ENCODE measurements at regions not wholly inside any gene's neighbourhood (a gene's known extent, or its start where the extent isn't known, plus 50 kb on each side); places are given as distances from the start of the nearest gene placed in this dataset.

DNA sequence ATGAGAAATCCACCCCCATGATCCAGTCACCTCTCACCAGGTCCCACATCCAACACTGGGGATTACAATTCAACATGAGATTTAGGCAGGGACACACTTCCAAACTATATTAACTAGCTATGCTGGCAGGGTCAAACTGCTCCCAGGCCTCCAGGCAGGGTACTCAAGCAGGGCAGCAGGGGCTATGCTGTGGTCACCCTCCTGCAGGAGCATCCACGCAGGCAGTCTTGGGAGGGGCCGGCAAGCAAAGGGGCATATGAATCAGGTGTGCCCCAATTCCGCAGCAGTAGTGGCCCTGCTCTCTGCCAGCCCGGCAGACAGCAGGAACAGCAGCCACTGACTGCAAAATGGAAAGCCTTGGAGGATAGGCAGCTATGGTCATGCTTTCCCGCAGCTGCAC is 74.6 kb upstream of the PRDX4 start:
- no peak overlapping the region for H3K27ac ChIP-seq
- no peaks in the 10 kb centered on the region for H3K9me3 ChIP-seq
- H3K4me3 ChIP-seq = no peak overlapping the region
- no peak for DNase-seq
- intact Hi-C loops (cut with DNase I) = no loop called here
- H3K36me3 ChIP-seq = no peaks in the 10 kb centered on the region
- no peak overlapping the region for H3K9ac ChIP-seq (ENCODE audit: low read depth in 2 of 2, low read length in 2 of 2)
- no peaks in the 10 kb centered on the region for H3K4me1 ChIP-seq
- H3K27me3 ChIP-seq = no peaks in the 10 kb centered on the region
- no peak for TF ChIP-seq CTCF (IDR thresholded peaks at IDR 0.05)

DNA sequence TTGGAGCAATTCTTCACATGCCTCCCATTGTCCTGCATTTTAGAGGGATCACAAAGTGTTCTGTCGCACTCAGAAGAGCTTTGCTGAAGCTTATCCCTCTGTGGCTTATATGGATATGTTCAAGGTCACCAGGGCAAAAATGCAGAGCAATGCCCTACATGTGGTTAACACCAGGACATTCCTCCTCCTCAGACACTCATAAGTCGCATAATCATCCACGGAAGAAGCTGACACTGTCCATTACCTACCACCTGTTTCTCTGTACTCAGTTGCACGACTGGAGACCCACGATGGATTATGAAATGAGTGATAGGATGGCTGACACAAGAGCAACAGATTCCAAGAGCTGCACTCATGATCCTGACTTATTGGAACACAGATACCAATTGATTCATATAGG is 68.7 kb upstream of the PRDX4 start:
- no peak for TF ChIP-seq CTCF (IDR thresholded peaks at IDR 0.05)
- no peak for DNase-seq
- H3K27me3 ChIP-seq = no peaks in the 10 kb centered on the region
- H3K4me3 ChIP-seq = no peak overlapping the region
- H3K9ac ChIP-seq (ENCODE audit: low read depth in 2 of 2, low read length in 2 of 2) = no peak overlapping the region
- intact Hi-C loops (cut with DNase I) = no loop called here
- H3K27ac ChIP-seq = no peak overlapping the region
- H3K9me3 ChIP-seq = no peaks in the 10 kb centered on the region
- no peaks in the 10 kb centered on the region for H3K4me1 ChIP-seq
- H3K36me3 ChIP-seq = no peaks in the 10 kb centered on the region

- no peak overlapping the region for H3K27ac ChIP-seq
- TF ChIP-seq CTCF (IDR thresholded peaks at IDR 0.05) = no peak
- DNase-seq = no peak
These were observed 63.8 kb upstream of the PRDX4 start for GRCh38 chrX:23603501-23603900.

DNA sequence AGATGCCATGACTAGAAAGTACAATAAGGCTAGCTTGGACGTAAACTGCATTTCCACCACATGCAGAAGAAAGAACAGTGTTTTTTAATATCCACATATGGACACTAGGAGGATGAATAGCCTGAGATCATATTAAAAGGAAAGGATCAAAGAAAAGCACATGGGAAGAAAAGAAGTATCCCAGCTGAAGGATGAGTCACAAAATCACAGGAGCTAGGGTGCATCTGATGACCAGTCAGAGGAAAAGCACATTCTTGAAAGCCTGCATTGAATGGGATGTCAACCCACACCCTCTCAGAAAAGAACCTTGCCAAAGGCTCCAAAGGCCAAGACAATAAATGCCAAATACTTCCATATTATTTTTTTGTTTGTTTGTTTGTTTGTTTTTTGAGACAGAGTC is 56.8 kb upstream of the PRDX4 start:
- intact Hi-C loops (cut with DNase I) = no loop called here

More at GRCh38 chrX:23603501-23603900, 63.8 kb upstream of the PRDX4 start:
- Histone ChIP-seq H3K4me1 (no peaks in the 10 kb centered on the region), H3K36me3 (no peaks in the 10 kb centered on the region), H3K9me3 (no peaks in the 10 kb centered on the region), H3K4me3 (no peak overlapping the region), H3K9ac (ENCODE audit: low read depth in 2 of 2, low read length in 2 of 2) (no peak overlapping the region), H3K27me3 (no peaks in the 10 kb centered on the region)
- intact Hi-C loops (cut with DNase I) = no loop called here

DNA sequence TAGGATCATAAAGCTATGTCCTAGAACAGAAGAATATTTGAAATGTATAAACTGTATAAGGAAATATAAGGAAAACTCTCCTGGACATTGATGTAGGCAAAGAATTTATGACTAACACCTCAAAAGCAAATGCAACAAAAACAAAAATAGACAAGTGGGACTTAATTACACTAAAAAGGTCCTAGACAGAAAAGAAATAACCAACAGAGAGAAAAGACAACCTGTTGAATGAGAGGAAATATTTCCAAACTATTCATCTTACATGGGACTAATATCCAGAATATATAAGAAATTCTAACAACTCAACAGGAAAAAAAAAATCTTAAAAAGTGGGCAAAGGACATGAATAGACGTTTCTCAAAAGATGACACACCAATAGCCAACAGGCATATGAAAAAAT is 54.4 kb upstream of the PRDX4 start:
- H3K9ac ChIP-seq (ENCODE audit: low read depth in 2 of 2, low read length in 2 of 2) = no peak overlapping the region
- H3K4me3 ChIP-seq = no peak overlapping the region
- no peaks in the 10 kb centered on the region for H3K9me3 ChIP-seq
- no peaks in the 10 kb centered on the region for H3K27me3 ChIP-seq
- no peak overlapping the region for H3K27ac ChIP-seq
- no peaks in the 10 kb centered on the region for H3K4me1 ChIP-seq
- H3K36me3 ChIP-seq = no peaks in the 10 kb centered on the region
- intact Hi-C loops (cut with DNase I) = no loop called here
- no peak for TF ChIP-seq CTCF (IDR thresholded peaks at IDR 0.05)
- DNase-seq = no peak

More for the DNA sequence above, 56.8 kb upstream of the PRDX4 start:
- no peak for DNase-seq
- H3K27me3 ChIP-seq = no peaks in the 10 kb centered on the region
- H3K4me1 ChIP-seq = no peaks in the 10 kb centered on the region
- no peaks in the 10 kb centered on the region for H3K9me3 ChIP-seq
- H3K27ac ChIP-seq = no peak overlapping the region
- no peak overlapping the region for H3K4me3 ChIP-seq
- TF ChIP-seq CTCF (IDR thresholded peaks at IDR 0.05) = no peak
- H3K36me3 ChIP-seq = no peaks in the 10 kb centered on the region
- no peak overlapping the region for H3K9ac ChIP-seq (ENCODE audit: low read depth in 2 of 2, low read length in 2 of 2)

GRCh38 chrX:23616361-23616760 is 50.9 kb upstream of the PRDX4 start:
- peak; percentile 50 for TF ChIP-seq CTCF (IDR thresholded peaks at IDR 0.05)
- H3K27ac ChIP-seq = no peak overlapping the region
- no peak overlapping the region for H3K9ac ChIP-seq (ENCODE audit: low read depth in 2 of 2, low read length in 2 of 2)
- no peak for DNase-seq
- H3K9me3 ChIP-seq = no peaks in the 10 kb centered on the region
- H3K27me3 ChIP-seq = no peaks in the 10 kb centered on the region
- H3K4me1 ChIP-seq = no peaks in the 10 kb centered on the region
- intact Hi-C loops (cut with DNase I) = no loop called here
- H3K4me3 ChIP-seq = no peak overlapping the region
- no peaks in the 10 kb centered on the region for H3K36me3 ChIP-seq
